Gastroesophageal sphincter (tissue), 3 donors: ENCODE measurements at regions not wholly inside any gene's neighbourhood (a gene's known extent, or its start where the extent isn't known, plus 50 kb on each side); places are given as distances from the start of the nearest gene placed in this dataset.

Experiments
- EP300 ChIP-seq: sonication (generic); formaldehyde crosslinking; IDR thresholded peaks from one replicate; pipeline ENCODE4 v1.6.1; 2017; ENCODE audit warnings: antibody characterized with exemption, mild to moderate bottlenecking
- POLR2A ChIP-seq, 2 donors: fragments of 450-650 bp; IDR thresholded peaks; one replicate each; pipeline ENCODE4 v1.6.1; 2017; ENCODE audit warnings: antibody characterized with exemption in 2 of 2, mild to moderate bottlenecking in 2 of 2, moderate library complexity in 1 of 2
- TF ChIP-seq, protein P1 (sequence below), 4 experiments: fragments of 200-600 bp in 2 of 4; fragments of 450-650 bp in 2 of 4; sonication (generic) in 1 of 4; IDR thresholded peaks; one replicate each; pipeline ENCODE4 v1.5.1; 2017 to 2019; ENCODE audit warnings: antibody characterized with exemption in 4 of 4, mild to moderate bottlenecking in 2 of 4, moderate library complexity in 2 of 4

DNA sequence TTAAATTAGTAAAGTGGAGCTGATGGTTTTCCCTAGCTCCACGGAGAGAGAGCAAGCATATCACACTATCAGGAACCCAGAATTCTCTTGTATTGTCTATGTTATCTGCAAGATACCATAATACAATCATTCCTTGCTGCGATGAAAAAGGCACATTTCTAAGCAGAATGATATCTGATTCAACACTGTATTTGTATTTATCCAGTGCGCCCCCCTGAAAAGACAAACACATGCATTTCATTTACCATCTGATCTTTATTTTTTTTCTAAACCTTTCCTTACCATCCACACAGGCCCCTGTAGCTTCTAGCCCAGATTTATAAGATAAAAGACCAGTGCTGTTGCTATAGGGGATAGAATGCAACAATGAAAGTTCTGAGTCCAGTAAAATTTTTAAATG, 420.6 kb downstream of the TDRD15 start:
- TF ChIP-seq, protein P1, sequence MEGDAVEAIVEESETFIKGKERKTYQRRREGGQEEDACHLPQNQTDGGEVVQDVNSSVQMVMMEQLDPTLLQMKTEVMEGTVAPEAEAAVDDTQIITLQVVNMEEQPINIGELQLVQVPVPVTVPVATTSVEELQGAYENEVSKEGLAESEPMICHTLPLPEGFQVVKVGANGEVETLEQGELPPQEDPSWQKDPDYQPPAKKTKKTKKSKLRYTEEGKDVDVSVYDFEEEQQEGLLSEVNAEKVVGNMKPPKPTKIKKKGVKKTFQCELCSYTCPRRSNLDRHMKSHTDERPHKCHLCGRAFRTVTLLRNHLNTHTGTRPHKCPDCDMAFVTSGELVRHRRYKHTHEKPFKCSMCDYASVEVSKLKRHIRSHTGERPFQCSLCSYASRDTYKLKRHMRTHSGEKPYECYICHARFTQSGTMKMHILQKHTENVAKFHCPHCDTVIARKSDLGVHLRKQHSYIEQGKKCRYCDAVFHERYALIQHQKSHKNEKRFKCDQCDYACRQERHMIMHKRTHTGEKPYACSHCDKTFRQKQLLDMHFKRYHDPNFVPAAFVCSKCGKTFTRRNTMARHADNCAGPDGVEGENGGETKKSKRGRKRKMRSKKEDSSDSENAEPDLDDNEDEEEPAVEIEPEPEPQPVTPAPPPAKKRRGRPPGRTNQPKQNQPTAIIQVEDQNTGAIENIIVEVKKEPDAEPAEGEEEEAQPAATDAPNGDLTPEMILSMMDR (IDR thresholded peaks at IDR 0.05) = no peak
- no peak for TF ChIP-seq POLR2A (IDR thresholded peaks at IDR 0.05)
- TF ChIP-seq EP300 = no peak
